ENCODE measurements at regions not wholly inside any gene's neighbourhood (a gene's known extent, or its start where the extent isn't known, plus 50 kb on each side); places are given as distances from the start of the nearest gene placed in this dataset.

DNA sequence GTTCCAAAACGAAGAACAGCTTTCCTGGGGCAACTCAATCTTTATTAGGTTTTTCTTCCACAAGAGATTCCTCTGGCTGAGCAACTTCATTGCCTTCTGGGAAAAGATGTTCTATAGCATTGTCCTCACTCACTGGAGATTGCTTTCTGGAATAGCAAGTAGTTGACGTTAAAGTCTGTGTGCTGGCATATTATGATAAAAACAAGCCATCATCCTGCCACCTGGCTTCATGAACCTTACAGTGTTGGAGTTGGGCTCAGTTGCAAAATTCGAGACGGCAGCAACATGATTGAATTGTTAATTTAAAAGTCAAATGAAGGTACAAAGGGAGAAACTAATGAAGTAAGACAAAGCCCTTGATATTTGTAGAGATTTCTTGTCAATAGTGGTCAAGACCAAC, 140.5 kb upstream of the PEX5L start:
- TF ChIP-seq MYC (IDR thresholded peaks at IDR 0.05; ENCODE audit: borderline replicate concordance, low read length) (no peak), HMGXB4 (CRISPR knock-in tag; IDR thresholded peaks at IDR 0.05; ENCODE audit: borderline replicate concordance) (no peak), EP300 (IDR thresholded peaks at IDR 0.05) (no peak), CBX2 (IDR thresholded peaks at IDR 0.05; ENCODE audit: borderline replicate concordance, low read depth) (no peak), JUN (IDR thresholded peaks at IDR 0.05) (no peak), MAZ (IDR thresholded peaks at IDR 0.05; ENCODE audit: borderline replicate concordance, low read depth, low read length) (no peak), CBX8 (IDR thresholded peaks at IDR 0.05) (no peak), ZFP36 (IDR thresholded peaks at IDR 0.05; ENCODE audit: borderline replicate concordance, partially characterized antibody) (no peak), RNF2 (IDR thresholded peaks at IDR 0.05; ENCODE audit: borderline replicate concordance, low read depth) (no peak), KDM1A (IDR thresholded peaks at IDR 0.05; ENCODE audit: low read depth) (no peak), NPAS2 (CRISPR knock-in tag; IDR thresholded peaks at IDR 0.05; ENCODE audit: borderline replicate concordance) (no peak), RCOR1 (IDR thresholded peaks at IDR 0.05; ENCODE audit: low read depth, low read length) (no peak)
- TF ChIP-seq, protein P1, sequence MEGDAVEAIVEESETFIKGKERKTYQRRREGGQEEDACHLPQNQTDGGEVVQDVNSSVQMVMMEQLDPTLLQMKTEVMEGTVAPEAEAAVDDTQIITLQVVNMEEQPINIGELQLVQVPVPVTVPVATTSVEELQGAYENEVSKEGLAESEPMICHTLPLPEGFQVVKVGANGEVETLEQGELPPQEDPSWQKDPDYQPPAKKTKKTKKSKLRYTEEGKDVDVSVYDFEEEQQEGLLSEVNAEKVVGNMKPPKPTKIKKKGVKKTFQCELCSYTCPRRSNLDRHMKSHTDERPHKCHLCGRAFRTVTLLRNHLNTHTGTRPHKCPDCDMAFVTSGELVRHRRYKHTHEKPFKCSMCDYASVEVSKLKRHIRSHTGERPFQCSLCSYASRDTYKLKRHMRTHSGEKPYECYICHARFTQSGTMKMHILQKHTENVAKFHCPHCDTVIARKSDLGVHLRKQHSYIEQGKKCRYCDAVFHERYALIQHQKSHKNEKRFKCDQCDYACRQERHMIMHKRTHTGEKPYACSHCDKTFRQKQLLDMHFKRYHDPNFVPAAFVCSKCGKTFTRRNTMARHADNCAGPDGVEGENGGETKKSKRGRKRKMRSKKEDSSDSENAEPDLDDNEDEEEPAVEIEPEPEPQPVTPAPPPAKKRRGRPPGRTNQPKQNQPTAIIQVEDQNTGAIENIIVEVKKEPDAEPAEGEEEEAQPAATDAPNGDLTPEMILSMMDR (IDR thresholded peaks at IDR 0.05), result no peak
- TF ChIP-seq, protein P2, sequence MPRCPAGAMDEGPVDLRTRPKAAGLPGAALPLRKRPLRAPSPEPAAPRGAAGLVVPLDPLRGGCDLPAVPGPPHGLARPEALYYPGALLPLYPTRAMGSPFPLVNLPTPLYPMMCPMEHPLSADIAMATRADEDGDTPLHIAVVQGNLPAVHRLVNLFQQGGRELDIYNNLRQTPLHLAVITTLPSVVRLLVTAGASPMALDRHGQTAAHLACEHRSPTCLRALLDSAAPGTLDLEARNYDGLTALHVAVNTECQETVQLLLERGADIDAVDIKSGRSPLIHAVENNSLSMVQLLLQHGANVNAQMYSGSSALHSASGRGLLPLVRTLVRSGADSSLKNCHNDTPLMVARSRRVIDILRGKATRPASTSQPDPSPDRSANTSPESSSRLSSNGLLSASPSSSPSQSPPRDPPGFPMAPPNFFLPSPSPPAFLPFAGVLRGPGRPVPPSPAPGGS (IDR thresholded peaks at IDR 0.05), result no peak
